ENCODE measurements at regions not wholly inside any gene's neighbourhood (a gene's known extent, or its start where the extent isn't known, plus 50 kb on each side); places are given as distances from the start of the nearest gene placed in this dataset.

DNA sequence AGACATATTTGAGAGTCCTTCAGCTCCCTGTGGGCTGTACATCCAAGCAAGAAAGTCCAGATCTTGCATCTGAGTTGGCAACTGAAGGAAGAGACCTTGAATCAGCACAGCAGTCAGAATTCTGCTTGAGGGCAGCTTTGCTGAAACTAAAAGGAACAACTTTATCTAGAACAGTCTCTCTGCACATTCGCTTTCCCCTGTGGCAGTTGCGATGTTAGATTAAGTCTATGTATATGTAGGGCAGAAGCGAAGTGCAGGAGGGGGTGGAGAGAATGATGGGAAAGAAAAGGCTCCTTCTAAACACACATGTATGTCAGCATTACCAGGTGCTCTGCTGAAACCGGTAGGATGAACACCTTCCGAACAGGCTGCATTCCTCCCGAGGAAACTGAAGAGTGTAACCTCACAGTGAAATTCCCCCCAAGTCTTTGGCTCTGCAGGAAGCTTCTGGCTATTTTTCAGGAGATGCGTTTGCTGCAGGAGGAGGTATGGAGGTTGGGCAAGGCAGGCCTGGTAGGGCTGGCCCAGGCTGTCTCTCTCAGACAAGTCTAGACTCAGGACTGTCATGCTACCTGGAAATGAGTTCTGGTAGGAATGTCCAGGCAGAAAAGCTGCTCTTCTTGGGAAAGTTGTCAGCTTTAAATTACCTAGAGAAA, 70.0 kb upstream of the ATL2 start:
- DNase-seq, result no peak

DNA sequence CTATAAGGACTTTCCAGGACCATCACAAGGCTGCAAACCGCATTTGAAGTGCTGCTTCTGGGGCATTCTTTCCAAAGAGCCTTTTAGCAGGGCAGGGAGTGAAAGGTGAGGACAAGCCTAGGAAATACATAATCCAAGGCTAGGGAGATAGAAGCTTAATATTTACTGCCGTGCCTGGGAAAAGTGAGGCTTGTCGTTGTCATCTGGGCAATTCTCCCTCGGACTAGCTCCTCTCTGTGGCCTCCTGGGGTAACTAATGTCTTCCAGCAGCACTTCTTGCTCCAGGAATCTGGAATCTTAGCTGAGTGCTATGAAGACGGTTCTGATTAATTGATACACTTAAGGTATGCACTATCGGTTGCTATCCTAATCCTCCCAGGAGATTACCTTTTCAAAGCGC, 69.3 kb upstream of the ATL2 start:
- DNase-seq, result no peak

DNA sequence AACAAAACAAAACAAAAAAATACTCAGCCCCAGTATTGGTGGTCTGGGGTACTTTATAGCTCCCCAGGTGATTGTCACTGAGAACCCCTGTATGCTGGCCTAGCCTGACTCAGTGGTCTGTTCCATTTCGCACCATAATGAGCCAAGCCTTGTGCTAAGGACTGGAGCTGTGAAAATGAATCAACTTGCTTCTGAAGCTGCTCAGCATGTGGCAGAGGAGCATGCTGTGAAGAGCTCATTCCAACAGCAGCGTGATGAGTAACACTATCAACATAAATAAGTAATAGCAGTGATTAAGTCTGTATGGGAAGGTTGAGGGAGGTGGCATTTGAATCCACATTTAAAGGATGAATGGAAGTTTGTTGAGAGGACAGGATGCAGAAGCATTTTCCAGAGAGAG, 67.2 kb upstream of the ATL2 start:
- DNase-seq, result no peak

DNA sequence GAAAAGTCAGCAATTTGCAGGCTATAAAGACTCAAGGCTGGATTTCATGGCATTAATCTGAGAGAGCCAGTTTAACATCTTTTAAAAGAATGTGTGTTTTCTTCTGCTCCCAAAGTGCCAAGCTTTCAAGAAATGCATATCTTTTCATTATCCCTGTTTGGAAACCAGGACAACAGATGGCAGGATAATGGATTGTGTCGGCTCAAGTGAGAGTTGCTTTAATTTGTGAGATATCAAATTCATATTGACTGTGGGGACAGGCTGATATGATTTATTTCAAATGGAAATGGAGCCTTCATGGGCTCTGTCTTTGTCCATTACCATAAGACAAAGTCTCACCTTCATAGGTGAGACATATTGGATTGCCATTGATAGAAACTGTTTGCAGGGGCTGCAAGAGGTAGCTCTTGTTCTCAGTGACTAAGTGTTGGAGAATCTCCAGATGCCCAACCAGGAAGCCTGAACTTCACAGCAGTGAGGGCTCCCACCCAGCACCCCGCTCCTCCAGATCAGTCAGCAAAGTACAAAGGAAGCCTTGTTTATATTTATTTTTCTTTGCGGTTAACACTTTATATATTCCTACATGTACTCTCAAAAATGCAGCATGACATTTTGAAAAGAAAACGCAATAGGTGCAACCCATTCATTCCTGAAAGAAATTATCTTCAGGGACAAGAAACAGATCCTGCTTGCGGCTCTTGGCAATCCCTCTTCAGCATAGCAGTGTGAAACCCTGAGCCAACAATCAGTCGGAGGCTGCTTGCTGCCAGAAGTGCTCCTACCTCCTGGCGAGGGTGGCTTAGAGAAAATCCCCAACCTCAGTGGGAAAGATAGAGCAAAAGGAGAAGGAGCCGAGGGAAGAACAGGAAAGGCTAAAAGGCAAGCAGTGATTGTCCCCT, 65.8 kb upstream of the ATL2 start:
- DNase-seq, result no peak

DNA sequence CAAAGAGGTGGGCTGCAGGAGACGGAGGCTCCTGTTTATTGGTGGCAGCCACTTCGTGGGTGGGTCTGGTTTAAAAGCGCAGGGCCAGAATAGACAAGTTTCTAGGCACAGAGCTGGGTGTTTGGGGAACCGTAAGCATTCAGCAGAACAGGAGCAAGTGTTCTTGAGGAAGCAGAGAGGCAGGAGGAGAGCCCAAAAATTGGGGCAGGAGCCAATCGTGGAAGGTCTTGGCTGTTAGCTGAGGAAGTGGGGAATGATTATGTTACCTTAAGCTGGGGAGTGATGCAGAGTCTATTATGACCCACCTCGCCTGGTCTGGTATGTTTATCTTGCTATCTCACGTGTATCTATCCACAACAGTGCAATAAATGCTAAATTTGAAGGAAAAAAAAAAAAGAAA, 64.3 kb upstream of the ATL2 start:
- DNase-seq, result no peak

DNA sequence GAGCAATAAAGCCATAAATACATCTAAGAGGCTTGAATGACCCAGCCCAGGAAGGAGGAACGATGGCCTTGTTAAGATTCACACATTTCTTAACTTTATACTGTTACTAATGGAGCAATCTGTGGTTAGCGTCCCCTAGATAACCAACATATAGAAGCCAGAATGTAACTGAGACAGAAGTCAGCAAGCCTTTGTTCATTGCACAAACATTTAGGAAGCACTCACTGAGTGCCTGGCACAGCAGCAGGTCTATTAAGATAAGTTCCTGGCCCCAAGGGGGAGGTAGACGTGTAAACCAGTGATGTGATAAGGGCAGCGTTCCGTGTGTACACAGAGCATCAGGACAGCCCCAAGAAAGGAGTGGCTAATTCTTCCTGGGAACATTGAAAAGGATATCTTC, 63.6 kb upstream of the ATL2 start:
- DNase-seq, result no peak

DNA sequence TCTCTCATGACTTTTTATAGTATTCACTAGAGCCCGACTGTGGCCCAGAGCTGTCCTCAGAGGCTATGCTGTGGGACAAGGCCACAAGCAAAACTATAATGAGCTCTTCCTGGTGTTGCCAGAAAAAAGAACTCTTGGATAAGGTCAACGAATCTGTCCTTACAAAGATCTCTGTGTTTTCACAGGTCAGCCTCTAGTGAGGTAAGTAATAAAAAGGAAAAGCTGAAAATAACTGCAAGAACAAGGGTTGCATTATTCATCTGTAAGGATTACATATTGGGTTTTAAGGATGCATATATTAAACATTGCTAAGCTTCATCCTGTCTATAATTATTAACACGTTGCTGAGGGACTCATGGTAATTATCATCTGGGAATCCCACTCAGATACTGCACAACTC, 62.8 kb upstream of the ATL2 start:
- no peak for DNase-seq

DNA sequence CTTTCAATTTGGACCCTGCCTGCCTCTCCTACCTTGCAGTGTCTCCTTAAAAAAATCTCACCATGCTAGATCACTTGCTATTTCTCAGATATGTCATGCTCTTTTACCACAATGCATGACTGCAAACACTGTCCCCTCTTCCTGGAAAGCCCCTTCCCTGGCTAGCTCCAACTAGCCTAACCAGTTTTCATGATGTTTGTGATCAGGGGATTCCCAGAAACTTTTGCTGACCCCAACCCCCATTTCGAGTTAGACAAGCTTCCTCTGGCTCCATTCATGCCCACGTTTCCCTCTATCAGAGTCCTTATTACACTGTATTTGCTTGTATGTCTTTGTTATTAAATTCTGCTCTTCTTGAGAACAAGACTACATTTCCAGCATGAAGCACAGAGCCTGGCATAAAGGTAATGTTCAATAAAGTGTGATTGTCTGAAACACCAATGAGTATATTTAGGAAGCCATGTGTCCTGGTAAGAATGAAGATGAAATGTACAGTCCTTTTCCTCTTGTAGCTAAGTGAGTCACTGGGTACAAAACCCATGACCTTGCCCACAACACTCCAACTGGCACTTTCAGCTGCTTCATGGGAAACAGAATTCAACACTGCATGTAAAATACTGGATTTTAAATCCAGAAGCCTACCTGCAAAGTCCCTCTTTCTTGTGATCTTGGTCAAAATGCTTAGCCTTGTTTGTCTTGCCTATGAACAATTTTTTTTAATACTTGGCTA, 62.0 kb upstream of the ATL2 start:
- DNase-seq, result no peak

DNA sequence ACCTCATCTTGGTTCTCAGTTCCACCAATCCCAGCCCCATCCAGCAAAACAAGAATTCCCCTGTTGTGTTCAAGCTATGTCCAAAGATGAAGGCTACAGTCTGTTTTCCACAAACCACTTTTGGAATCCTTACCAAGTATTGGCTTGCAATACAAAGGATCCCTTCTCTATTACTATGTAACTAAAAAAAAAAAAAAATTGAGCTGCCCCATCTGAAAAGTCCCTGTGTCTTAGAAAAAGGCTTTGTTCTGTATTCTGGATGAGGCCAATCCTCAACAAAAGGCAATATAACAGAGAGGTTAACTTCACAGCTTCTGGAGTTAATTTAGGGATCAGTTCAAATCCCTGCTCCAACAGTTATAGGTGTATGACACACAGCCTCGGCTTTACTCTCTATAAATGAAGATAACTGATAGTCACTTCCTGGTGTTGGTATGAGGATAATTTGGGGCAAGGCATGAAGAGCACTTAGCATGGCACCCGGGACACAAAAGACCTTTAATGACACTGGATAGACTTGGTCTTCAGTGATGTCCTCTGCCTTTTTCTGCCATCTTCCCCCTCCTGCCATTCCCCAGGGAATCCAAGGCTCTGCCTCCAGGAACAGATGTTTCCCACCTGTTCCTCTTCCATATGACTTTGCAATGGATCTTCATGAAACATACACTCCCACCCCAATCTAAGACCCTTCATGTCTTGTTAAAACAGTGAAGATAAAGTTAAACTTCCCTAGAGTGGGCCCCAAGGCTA, 61.2 kb upstream of the ATL2 start:
- no peak for DNase-seq

DNA sequence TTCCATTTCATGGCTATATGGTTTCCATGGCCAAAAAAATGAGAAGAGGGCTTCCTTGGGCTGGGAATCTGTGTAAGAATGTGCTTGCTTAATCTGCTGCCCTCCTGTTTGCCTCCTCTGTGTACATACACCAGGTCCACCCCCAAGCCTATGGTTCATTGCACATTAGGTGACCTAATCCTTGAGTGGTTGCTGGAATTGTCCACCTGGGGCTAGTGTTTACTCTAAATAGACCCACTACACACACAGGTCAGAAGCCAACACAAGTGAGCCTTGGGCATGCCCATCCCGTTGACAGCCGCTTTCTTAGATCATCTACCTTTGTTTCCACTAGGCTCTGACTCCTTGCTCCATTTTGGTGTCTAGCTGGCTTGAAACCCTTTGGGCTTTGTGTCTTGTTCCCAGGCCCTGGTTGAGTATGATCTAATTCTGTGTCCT, 59.2 kb upstream of the ATL2 start:
- DNase-seq, result no peak

DNA sequence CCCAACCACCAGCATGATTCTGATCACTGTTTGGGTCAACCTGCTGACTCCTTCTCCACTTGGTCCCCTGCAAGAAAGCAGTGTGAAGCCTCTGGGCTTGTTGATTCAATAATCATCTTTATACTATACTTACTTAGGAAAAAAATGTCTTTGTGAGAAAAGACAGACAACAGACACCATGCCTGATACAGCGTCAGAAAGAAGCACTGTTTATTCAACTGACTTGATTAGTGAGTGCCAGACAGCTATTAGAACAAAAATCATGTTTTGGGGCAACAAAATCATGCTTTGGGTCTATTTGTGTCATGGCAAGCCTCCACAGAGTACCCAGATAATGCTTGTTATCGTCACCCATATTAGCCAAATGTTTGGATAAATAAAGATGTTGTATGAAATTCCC, 58.7 kb upstream of the ATL2 start:
- no peak for DNase-seq

DNA sequence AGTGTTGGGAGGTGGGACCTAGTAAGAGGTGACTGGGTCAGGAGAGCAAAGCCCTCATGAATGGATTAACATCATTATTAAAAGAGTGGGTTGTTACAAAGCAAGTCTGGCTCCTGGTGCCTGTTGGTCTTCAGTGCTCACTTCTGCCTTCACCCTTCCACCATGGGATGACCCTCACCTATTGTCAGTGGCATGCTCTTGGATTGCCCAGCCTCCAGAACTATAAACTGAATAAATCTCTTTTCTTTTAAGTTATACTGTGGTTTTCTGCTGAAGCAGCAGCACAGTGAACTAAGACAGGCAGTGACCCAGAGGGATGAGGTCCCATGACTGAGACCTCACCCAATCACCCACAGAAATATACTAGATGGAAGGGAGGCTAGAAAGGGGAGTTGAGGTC, 57.5 kb upstream of the ATL2 start:
- no peak for DNase-seq

DNA sequence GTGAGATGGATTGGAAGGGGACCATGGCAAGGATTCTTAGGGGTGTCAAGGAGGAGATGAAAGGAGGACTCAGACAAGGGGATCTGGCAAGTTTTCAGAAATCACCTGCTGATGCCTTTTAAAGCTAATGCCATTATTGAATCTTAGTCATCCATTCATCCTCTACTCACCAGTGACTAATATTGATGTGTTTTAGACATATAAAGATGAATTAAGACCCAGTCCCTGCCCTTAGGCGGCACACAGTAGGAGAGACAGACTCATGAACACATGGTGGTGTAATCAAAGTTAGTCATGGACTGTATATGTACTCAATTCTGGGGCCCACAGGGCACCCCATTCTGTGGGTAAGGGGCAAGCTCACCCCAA, 56.5 kb upstream of the ATL2 start:
- DNase-seq, result no peak

DNA sequence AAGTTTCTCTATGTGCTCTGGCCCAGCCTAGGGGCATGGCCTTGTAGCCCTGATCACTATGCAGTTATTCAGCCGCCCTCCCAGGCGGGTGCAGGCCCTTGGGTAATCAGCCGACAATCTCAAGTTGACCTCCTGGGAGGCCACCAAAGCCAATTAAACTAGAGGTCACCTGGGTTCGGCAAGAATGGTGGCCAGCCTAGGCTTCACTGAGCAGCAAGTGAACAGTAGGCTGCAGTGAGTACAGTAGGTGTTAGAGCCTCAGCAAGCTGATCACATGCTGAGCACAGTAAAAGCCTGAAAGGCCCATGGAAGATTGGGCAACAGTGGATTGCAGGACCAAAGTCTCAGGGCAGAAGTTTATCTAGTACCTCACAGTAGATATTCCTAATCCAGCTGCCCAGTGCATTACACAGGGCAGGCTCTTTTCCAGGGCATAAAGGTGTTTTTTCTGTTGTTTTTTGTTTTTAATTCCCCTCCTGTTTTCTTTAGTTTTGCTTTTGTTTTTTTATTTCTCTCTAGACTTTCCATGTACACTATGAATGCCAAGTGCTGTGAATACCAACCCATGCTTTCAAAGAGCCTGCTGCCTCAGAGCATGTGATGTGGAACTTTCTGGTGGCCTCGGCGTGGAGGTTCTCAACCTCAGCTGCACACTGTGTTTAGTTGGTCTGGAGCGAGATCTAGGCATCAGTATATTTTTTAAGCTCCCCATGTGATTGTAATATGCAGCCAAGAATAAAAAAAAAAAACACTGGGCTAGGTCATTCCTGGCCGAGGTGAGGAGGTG, 55.9 kb upstream of the ATL2 start:
- no peak for DNase-seq

DNA sequence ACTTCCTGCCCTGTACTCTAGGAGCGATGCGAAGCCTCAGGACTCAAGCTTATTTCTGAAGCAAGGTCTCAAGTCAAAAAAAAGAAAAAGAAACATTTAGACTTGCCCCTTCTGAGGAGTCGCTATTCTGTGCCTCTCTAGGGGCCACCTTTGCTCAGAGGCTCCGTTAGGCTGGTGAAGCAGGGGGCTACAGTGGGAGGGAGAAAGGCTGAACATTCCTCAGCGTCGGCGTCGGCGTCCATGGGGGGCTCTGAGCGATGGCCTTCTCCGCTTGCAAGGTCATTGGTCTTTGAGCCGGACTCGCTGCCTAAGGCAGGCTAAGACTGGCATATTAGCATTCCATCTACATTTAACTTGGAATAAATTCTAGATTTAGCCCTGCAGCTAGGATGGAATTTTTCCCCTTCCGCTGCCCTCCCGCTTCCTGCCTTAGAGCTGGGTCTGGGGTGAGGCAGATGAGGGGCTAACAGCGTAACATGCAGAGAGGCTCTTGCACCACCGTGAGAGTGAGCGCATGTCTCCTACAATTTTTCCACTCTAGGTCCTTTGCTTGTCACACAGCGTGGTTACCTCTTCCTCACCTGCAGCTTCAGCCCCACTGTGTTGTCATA, 53.6 kb upstream of the ATL2 start:
- DNase-seq, result no peak

DNA sequence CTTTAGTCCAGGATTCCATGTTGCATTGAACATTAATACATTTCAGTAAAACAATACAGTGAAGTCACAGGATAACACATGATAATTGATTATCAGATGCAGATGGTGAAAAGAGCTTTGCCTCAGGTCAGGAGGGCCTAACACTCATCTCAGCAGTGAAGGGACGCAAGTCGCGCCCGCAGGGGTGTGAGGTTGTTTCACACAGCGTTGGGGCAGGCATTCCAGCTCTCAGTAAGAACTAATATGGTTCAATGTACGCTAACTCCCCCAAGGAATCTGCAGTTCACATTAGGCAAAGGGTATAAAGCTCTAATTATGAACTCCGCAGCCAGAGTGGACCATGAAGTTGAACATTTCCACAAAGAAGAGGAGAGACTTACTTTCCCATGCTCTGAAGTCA, 53.1 kb upstream of the ATL2 start:
- no peak for DNase-seq

DNA sequence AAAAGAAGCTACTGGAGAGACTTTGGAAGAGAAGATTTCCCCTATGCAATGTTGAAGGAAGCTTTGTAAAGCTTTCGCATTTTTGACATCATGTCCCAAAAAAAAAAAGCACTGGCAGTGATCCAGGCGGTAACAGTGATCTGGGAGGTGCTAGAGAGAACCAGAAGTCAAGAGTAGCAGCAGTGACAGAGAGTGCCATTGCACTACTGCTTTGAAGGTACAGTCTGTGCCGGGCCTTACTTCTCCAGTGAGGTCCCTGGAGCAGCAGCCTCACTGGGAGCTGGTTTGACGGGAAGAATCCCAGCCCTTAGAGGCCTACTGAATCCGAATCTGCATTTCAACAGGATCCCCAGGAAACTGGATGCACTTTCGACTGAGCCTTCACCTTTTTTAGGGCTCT, 50.9 kb upstream of the ATL2 start:
- no peak for DNase-seq

DNA sequence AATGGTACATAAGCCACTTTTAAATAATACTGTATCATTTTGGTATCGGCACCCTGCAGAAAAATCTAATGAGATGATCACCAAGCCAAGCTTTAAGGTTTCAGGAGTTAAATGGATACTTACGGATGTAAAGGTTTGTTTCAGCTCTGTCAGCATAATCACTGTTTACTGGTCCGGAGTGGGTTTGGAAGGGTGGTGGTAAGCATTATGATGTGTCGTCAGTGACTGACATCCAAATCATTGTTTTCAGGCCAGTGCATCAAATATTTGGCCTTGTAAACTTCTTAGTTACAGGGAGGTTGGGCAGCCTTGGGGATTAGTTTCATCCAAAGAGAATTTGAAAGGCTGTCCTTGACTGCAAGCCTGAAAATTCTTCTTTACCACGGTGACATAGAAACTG, 50.0 kb upstream of the ATL2 start:
- DNase-seq, result no peak

Data from SHP77 treated with DMSO at 0.1 percent for 48 hours (cell line).